Mesenchymal stem cell (in vitro differentiated cells and primary cell): ENCODE measurements at regions not wholly inside any gene's neighbourhood (a gene's known extent, or its start where the extent isn't known, plus 50 kb on each side); places are given as distances from the start of the nearest gene placed in this dataset.

Source experiments
- DNase-seq: peaks from one replicate; pipeline ENCODE4 v3.0.0-alpha.2; 2013
- H2AFZ ChIP-seq: one replicate; pipeline ENCODE4 v1.6.1; 2013; ENCODE audit warnings: low read depth, mild to moderate bottlenecking, control low read depth, inconsistent platforms, low read length, moderate library complexity
- H2AK5ac ChIP-seq: 2 replicates; pipeline ENCODE4 v1.6.1; 2013; ENCODE audit warnings: low read length, moderate library complexity, mild to moderate bottlenecking, inconsistent platforms; ENCODE audit not compliant: severe bottlenecking
- H2BK120ac ChIP-seq: one replicate; pipeline ENCODE4 v1.6.1; 2013; ENCODE audit warnings: low read depth, mild to moderate bottlenecking, inconsistent platforms, low read length, moderate library complexity
- H2BK12ac ChIP-seq, 2 experiments: one replicate each; pipeline ENCODE4 v1.6.1; 2013; ENCODE audit warnings: inconsistent platforms in 2 of 2, low read length in 2 of 2, mild to moderate bottlenecking in 2 of 2, moderate library complexity in 2 of 2, control low read depth in 1 of 2
- H2BK15ac ChIP-seq: one replicate; pipeline ENCODE4 v1.6.1; 2013; ENCODE audit warnings: mild to moderate bottlenecking, low read depth, inconsistent platforms; ENCODE audit not compliant: poor library complexity, severe bottlenecking
- H2BK5ac ChIP-seq: 2 replicates; pipeline ENCODE4 v1.6.1; 2013; ENCODE audit warnings: low read depth, mild to moderate bottlenecking, low read length, control low read depth, inconsistent platforms; ENCODE audit not compliant: poor library complexity, severe bottlenecking
- H3K14ac ChIP-seq, 2 experiments: one replicate each; pipeline ENCODE4 v1.6.1; 2013; ENCODE audit warnings: inconsistent platforms in 2 of 2, low read length in 2 of 2, control low read depth in 1 of 2, mild to moderate bottlenecking in 1 of 2, moderate library complexity in 1 of 2
- H3K18ac ChIP-seq, 2 experiments: one replicate each; pipeline ENCODE4 v1.6.1; 2013; ENCODE audit warnings: inconsistent platforms in 2 of 2, low read length in 2 of 2, control low read depth in 1 of 2, low read depth in 1 of 2, mild to moderate bottlenecking in 1 of 2
- H3K23ac ChIP-seq, 2 experiments: one replicate each; pipeline ENCODE4 v1.6.1; 2013; ENCODE audit warnings: inconsistent platforms in 2 of 2, low read length in 2 of 2, mild to moderate bottlenecking in 2 of 2, moderate library complexity in 2 of 2, control low read depth in 1 of 2
- H3K27ac ChIP-seq: 2 replicates; pipeline ENCODE4 v1.5.1; 2013; ENCODE audit warnings: mild to moderate bottlenecking, moderate library complexity, low read length, control low read depth, inconsistent platforms; ENCODE audit not compliant: poor library complexity, severe bottlenecking
- H3K27me3 ChIP-seq, 2 experiments: 2 replicates each; pipeline versions ENCODE4 v1.6.1 to v1.7.0; 2013; ENCODE audit warnings: low read length in 2 of 2, mild to moderate bottlenecking in 2 of 2, moderate library complexity in 2 of 2, control low read depth in 1 of 2, inconsistent platforms in 1 of 2; ENCODE audit not compliant: control insufficient read depth in 1 of 2, insufficient read depth in 1 of 2
- H3K36me3 ChIP-seq, 2 experiments: 2 replicates each; pipeline versions ENCODE4 v1.6.1 to v1.7.0; 2013; ENCODE audit warnings: low read length in 2 of 2, control low read depth in 1 of 2, inconsistent platforms in 1 of 2, low read depth in 1 of 2, mild to moderate bottlenecking in 1 of 2; ENCODE audit not compliant: insufficient read depth in 2 of 2, control insufficient read depth in 1 of 2
- H3K4ac ChIP-seq, 2 experiments: one replicate each; pipeline ENCODE4 v1.6.1; 2013; ENCODE audit warnings: inconsistent platforms in 2 of 2, low read length in 2 of 2, mild to moderate bottlenecking in 2 of 2, moderate library complexity in 2 of 2, control low read depth in 1 of 2, low read depth in 1 of 2
- H3K4me1 ChIP-seq: 2 replicates; pipeline ENCODE4 v1.6.1; 2013; ENCODE audit warnings: low read depth, low read length, control low read depth; ENCODE audit not compliant: control insufficient read depth, insufficient read depth
- H3K4me2 ChIP-seq: 2 replicates; pipeline ENCODE4 v1.6.1; 2013; ENCODE audit warnings: low read length, mild to moderate bottlenecking, inconsistent platforms; ENCODE audit not compliant: poor library complexity, severe bottlenecking
- H3K4me3 ChIP-seq, 2 experiments: 2 replicates each; pipeline versions ENCODE4 v1.5.1 to v1.7.0; 2013; ENCODE audit warnings: low read length in 2 of 2, mild to moderate bottlenecking in 2 of 2, control low read depth in 1 of 2, low read depth in 1 of 2; ENCODE audit not compliant: insufficient read depth in 1 of 2
- H3K79me1 ChIP-seq: replicated peaks from 2 replicates; pipeline ENCODE4 v1.6.1; 2013; ENCODE audit warnings: mild to moderate bottlenecking, control low read depth, low read length, inconsistent platforms; ENCODE audit not compliant: poor library complexity, severe bottlenecking
- H3K9ac ChIP-seq: 2 replicates; pipeline ENCODE4 v1.7.0; 2013; ENCODE audit warnings: mild to moderate bottlenecking, low read length, moderate library complexity
- H3K9me3 ChIP-seq: 2 replicates; pipeline ENCODE4 v1.7.0; 2013; ENCODE audit warnings: mild to moderate bottlenecking, low read length; ENCODE audit not compliant: control insufficient read depth
- H4K8ac ChIP-seq: one replicate; pipeline ENCODE4 v1.6.1; 2013; ENCODE audit warnings: inconsistent platforms, mild to moderate bottlenecking, low read length, moderate library complexity
- H4K91ac ChIP-seq: one replicate; pipeline ENCODE4 v1.6.1; 2013; ENCODE audit warnings: mild to moderate bottlenecking, low read length, inconsistent platforms
- WGBS: methylation state at CpG from one replicate; pipeline ENCODE4 v1.1.7; 2013; ENCODE audit warnings: mixed read lengths; 5-methylcytosine and 5-hydroxymethylcytosine counted together

DNA sequence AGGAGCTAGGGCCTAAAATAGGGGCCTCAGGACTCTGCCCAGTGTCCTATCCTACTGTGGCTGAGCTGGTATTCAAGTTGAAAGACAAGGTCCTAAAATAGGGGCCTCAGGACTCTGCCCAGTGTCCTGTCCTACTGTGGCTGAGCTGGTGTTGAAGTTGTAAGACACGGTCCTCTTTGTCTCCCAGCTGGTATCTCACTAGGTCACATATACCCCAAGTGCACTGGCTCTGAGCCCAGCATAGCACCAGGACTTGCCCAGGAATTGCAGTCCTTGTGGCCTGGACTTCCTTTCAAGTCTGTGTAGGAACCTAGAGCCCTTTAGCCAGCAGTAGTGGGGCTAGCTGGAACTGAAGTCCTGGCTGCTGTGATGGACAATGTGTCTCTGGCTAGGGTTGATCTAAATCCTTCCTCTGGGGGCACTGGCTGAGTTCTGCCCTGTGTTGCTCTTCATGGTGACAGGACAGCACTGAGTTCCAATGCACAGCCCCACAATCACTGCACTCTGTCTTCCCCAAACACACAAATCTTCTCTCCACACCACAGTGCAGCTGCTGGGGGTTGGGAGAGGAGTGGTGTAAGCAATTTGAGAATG, 260.5 kb downstream of the HAPSTR1 start:
- no peaks in the 10 kb centered on the region for H3K36me3 ChIP-seq
- no peak overlapping the region for H3K4me2 ChIP-seq
- no peak overlapping the region for H2AK5ac ChIP-seq
- H3K14ac ChIP-seq: no peak overlapping the region
- no peak overlapping the region for H2BK120ac ChIP-seq
- H2BK12ac ChIP-seq: no peak overlapping the region
- H2BK15ac ChIP-seq: no peak overlapping the region
- H3K18ac ChIP-seq: no peak overlapping the region
- H3K9ac ChIP-seq: no peak overlapping the region
- H3K27ac ChIP-seq: no peak overlapping the region
- H2AFZ ChIP-seq: no peak overlapping the region
- H3K4ac ChIP-seq: no peak overlapping the region
- 14% methylated on average over 1 of the region's 1 CpG for WGBS
- H3K27me3 ChIP-seq: no peaks in the 10 kb centered on the region
- H2BK5ac ChIP-seq: no peak overlapping the region
- DNase-seq: no peak
- peaks cover 7% of the 10 kb centered on the region for H3K9me3 ChIP-seq
- H3K4me3 ChIP-seq: no peak overlapping the region
- no peaks in the 10 kb centered on the region for H3K79me1 ChIP-seq
- no peak overlapping the region for H4K8ac ChIP-seq
- H3K4me1 ChIP-seq: no peaks in the 10 kb centered on the region
- H3K23ac ChIP-seq: no peak overlapping the region
- no peak overlapping the region for H4K91ac ChIP-seq

GRCh38 chr16:9357829-9358228, 266.4 kb downstream of the HAPSTR1 start:
- Histone ChIP-seq H3K9ac (no peak overlapping the region), H4K8ac (no peak overlapping the region), H3K27ac (no peak overlapping the region), H3K18ac (no peak overlapping the region), H3K4me2 (no peak overlapping the region), H2BK15ac (no peak overlapping the region), H3K36me3 (no peaks in the 10 kb centered on the region), H2AK5ac (no peak overlapping the region), H3K27me3 (no peaks in the 10 kb centered on the region), H3K4me3 (no peak overlapping the region), H4K91ac (no peak overlapping the region), H3K4me1 (no peaks in the 10 kb centered on the region), H2BK12ac (no peak overlapping the region), H2BK120ac (no peak overlapping the region), H2BK5ac (no peak overlapping the region), H3K79me1 (no peaks in the 10 kb centered on the region), H2AFZ (no peak overlapping the region), H3K14ac (no peak overlapping the region), H3K23ac (no peak overlapping the region), H3K4ac (no peak overlapping the region), H3K9me3 (peaks cover 6% of the 10 kb centered on the region)
- no peak for DNase-seq
- 55% methylated on average over 2 of the region's 2 CpGs for WGBS

GRCh38 chr16:9360075-9360474, 268.6 kb downstream of the HAPSTR1 start:
- H3K4me2 ChIP-seq: no peak overlapping the region
- H3K23ac ChIP-seq: no peak overlapping the region
- no peaks in the 10 kb centered on the region for H3K36me3 ChIP-seq
- H3K9me3 ChIP-seq: peaks cover 6% of the 10 kb centered on the region
- H3K4ac ChIP-seq: no peak overlapping the region
- no peak overlapping the region for H2BK12ac ChIP-seq
- H3K79me1 ChIP-seq: no peaks in the 10 kb centered on the region
- H2AFZ ChIP-seq: no peak overlapping the region
- no peak overlapping the region for H4K8ac ChIP-seq
- no peak overlapping the region for H3K14ac ChIP-seq
- no peaks in the 10 kb centered on the region for H3K4me1 ChIP-seq
- H3K9ac ChIP-seq: no peak overlapping the region
- DNase-seq: no peak
- no peak overlapping the region for H3K4me3 ChIP-seq
- no peak overlapping the region for H2BK15ac ChIP-seq
- no peak overlapping the region for H3K18ac ChIP-seq
- no peak overlapping the region for H2AK5ac ChIP-seq
- WGBS: 82% methylated on average over 7 of the region's 7 CpGs
- H3K27me3 ChIP-seq: no peaks in the 10 kb centered on the region
- no peak overlapping the region for H3K27ac ChIP-seq
- H2BK120ac ChIP-seq: no peak overlapping the region
- no peak overlapping the region for H4K91ac ChIP-seq
- H2BK5ac ChIP-seq: no peak overlapping the region

DNA sequence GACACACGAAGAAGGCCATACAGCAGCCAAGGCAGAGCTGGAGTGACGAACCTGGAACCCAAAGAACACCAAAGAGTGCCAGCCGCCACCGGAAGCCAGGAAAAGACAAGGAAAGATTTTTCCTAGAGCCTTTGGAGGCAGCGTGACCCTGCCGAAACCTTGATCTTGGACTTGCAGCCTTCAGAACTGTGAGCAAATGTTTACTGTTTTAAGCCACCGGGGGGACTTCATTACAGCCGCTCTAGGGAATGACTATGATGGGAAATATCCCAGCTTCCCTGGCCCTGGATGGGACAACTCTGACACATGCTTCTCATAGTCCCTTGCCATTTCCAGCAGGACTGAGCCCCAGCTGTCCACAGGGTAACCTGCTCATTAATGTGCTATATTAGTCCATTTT, 270.6 kb downstream of the HAPSTR1 start:
- no peak overlapping the region for H3K27ac ChIP-seq
- no peaks in the 10 kb centered on the region for H3K27me3 ChIP-seq
- H3K9me3 ChIP-seq: peaks cover 3% of the 10 kb centered on the region
- H3K36me3 ChIP-seq: no peaks in the 10 kb centered on the region
- WGBS: 80% methylated on average over 8 of the region's 8 CpGs
- no peak overlapping the region for H2BK15ac ChIP-seq
- no peak overlapping the region for H4K8ac ChIP-seq
- no peak overlapping the region for H3K4ac ChIP-seq
- no peak overlapping the region for H3K9ac ChIP-seq
- H3K4me1 ChIP-seq: no peaks in the 10 kb centered on the region
- H3K4me2 ChIP-seq: no peak overlapping the region
- H4K91ac ChIP-seq: no peak overlapping the region
- no peak overlapping the region for H3K18ac ChIP-seq
- no peak overlapping the region for H2BK12ac ChIP-seq
- H2BK120ac ChIP-seq: no peak overlapping the region
- H2AFZ ChIP-seq: no peak overlapping the region
- H3K4me3 ChIP-seq: no peak overlapping the region
- no peak overlapping the region for H2BK5ac ChIP-seq
- H3K14ac ChIP-seq: no peak overlapping the region
- no peak overlapping the region for H3K23ac ChIP-seq
- H2AK5ac ChIP-seq: no peak overlapping the region
- H3K79me1 ChIP-seq: no peaks in the 10 kb centered on the region
- no peak for DNase-seq
